Kidney epithelial cell (primary cell): ENCODE measurements at regions not wholly inside any gene's neighbourhood (a gene's known extent, or its start where the extent isn't known, plus 50 kb on each side); places are given as distances from the start of the nearest gene placed in this dataset.

Experiments
- DNase-seq: peaks from one replicate; pipeline ENCODE4 v3.0.0-alpha.2; 2010; ENCODE audit warnings: low read depth
- H3K27me3 ChIP-seq: 2 replicates; pipeline ENCODE4 v1.6.0; 2011; ENCODE audit warnings: low read length; ENCODE audit not compliant: control insufficient read depth, insufficient read depth
- H3K36me3 ChIP-seq: 2 replicates; pipeline ENCODE4 v1.5.1; 2011; ENCODE audit warnings: low read length; ENCODE audit not compliant: control insufficient read depth, insufficient read depth
- H3K4me3 ChIP-seq: 2 replicates; pipeline ENCODE4 v1.5.1; 2011; ENCODE audit warnings: low read depth, mild to moderate bottlenecking, control low read depth, low read length
- TF ChIP-seq, protein P1 (sequence below): IDR thresholded peaks from 2 replicates; pipeline ENCODE4 v1.5.1; 2011; ENCODE audit warnings: mild to moderate bottlenecking, moderate library complexity, low read length, control low read depth, inconsistent platforms; ENCODE audit not compliant: insufficient read depth, poor library complexity, severe bottlenecking

- H3K4me3 ChIP-seq, result no peak overlapping the region
- no peaks in the 10 kb centered on the region for H3K36me3 ChIP-seq
- TF ChIP-seq, protein P1, sequence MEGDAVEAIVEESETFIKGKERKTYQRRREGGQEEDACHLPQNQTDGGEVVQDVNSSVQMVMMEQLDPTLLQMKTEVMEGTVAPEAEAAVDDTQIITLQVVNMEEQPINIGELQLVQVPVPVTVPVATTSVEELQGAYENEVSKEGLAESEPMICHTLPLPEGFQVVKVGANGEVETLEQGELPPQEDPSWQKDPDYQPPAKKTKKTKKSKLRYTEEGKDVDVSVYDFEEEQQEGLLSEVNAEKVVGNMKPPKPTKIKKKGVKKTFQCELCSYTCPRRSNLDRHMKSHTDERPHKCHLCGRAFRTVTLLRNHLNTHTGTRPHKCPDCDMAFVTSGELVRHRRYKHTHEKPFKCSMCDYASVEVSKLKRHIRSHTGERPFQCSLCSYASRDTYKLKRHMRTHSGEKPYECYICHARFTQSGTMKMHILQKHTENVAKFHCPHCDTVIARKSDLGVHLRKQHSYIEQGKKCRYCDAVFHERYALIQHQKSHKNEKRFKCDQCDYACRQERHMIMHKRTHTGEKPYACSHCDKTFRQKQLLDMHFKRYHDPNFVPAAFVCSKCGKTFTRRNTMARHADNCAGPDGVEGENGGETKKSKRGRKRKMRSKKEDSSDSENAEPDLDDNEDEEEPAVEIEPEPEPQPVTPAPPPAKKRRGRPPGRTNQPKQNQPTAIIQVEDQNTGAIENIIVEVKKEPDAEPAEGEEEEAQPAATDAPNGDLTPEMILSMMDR, result no peak
- H3K27me3 ChIP-seq, result no peaks in the 10 kb centered on the region
- DNase-seq, result no peak
Observed at GRCh38 chr4:22573198-22573597, 57.3 kb upstream of the ADGRA3 start.

DNA sequence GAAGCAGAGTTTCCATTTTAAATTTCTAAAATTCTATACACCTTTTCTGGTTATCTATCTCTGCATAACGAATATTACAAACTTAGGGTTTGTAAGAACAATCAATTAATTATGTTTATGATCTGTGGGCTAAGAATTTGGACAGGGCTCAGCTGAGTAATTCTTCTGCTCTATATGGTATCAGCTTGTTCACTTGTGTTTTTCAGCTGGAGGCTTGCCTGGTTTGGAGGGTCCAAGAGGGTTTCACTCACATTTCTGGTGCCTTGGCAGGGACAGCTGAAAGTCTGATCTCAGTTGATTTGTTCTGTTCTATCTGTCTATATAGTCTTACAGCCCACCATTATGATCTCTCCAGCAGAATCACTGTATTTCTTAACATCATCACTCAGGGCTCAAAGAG lies 57.8 kb upstream of the ADGRA3 start:
- DNase-seq, result no peak
- H3K27me3 ChIP-seq, result no peaks in the 10 kb centered on the region
- no peaks in the 10 kb centered on the region for H3K36me3 ChIP-seq
- H3K4me3 ChIP-seq, result no peak overlapping the region
- TF ChIP-seq, protein P1, result no peak

DNA sequence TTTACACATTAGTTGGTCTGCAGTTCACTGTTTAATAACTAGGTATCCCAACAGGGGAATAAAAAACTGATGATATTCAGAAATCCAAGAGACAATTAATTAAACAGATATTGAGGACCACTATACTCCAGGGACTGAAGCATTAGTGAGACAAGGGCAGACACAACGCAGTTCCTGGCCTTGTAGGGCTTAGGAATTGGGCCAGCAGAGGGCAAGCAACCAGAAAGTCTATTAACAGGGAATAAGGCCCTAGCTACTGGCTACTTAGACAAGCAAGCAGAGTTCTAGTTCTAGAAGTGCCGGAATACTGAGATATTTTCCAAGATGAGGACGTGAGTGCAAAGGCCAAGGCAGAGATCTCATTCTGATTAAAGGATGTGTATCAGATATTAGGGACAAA lies 58.6 kb upstream of the ADGRA3 start:
- H3K4me3 ChIP-seq, result no peak overlapping the region
- H3K36me3 ChIP-seq, result no peaks in the 10 kb centered on the region
- TF ChIP-seq, protein P1, result no peak
- H3K27me3 ChIP-seq, result no peaks in the 10 kb centered on the region
- no peak for DNase-seq

- DNase-seq, result no peak
- H3K36me3 ChIP-seq, result no peaks in the 10 kb centered on the region
- H3K4me3 ChIP-seq, result no peak overlapping the region
- TF ChIP-seq, protein P1, result no peak
- no peaks in the 10 kb centered on the region for H3K27me3 ChIP-seq
Observed at GRCh38 chr4:22574880-22575279, 59.0 kb upstream of the ADGRA3 start.

- Histone ChIP-seq H3K4me3 (no peak overlapping the region), H3K36me3 (no peaks in the 10 kb centered on the region), H3K27me3 (no peaks in the 10 kb centered on the region)
- TF ChIP-seq, protein P1, result no peak
- DNase-seq, result no peak
Observed at GRCh38 chr4:22587253-22587652, 71.4 kb upstream of the ADGRA3 start.

- no peaks in the 10 kb centered on the region for H3K27me3 ChIP-seq
- no peak for DNase-seq
- H3K4me3 ChIP-seq, result no peak overlapping the region
- H3K36me3 ChIP-seq, result no peaks in the 10 kb centered on the region
- TF ChIP-seq, protein P1, result no peak
Observed at GRCh38 chr4:22593933-22594332, 78.1 kb upstream of the ADGRA3 start.
